H7 (cell line): ENCODE measurements at regions not wholly inside any gene's neighbourhood (a gene's known extent, or its start where the extent isn't known, plus 50 kb on each side); places are given as distances from the start of the nearest gene placed in this dataset.

ENCODE experiments used
- DNase-seq: peaks from one replicate; pipeline ENCODE4 v3.0.0; 2012
- H3K27me3 ChIP-seq: 2 replicates; pipeline ENCODE4 v1.6.0; 2011; ENCODE audit warnings: mild to moderate bottlenecking, low read length; ENCODE audit not compliant: control insufficient read depth, insufficient read depth
- H3K36me3 ChIP-seq: replicated peaks from 2 replicates; pipeline ENCODE4 v1.5.1; 2011; ENCODE audit warnings: low read length; ENCODE audit not compliant: control insufficient read depth, insufficient read depth
- H3K4me3 ChIP-seq: 2 replicates; pipeline ENCODE4 v1.5.1; 2011; ENCODE audit warnings: low read depth, mild to moderate bottlenecking, control low read depth, low read length, moderate library complexity; ENCODE audit not compliant: insufficient read depth

GRCh38 chr5:107263387-107264018, 407.2 kb downstream of the EFNA5 start:
- no peaks in the 10 kb centered on the region for H3K36me3 ChIP-seq
- DNase-seq = no peak
- no peak overlapping the region for H3K4me3 ChIP-seq
- no peaks in the 10 kb centered on the region for H3K27me3 ChIP-seq

DNA sequence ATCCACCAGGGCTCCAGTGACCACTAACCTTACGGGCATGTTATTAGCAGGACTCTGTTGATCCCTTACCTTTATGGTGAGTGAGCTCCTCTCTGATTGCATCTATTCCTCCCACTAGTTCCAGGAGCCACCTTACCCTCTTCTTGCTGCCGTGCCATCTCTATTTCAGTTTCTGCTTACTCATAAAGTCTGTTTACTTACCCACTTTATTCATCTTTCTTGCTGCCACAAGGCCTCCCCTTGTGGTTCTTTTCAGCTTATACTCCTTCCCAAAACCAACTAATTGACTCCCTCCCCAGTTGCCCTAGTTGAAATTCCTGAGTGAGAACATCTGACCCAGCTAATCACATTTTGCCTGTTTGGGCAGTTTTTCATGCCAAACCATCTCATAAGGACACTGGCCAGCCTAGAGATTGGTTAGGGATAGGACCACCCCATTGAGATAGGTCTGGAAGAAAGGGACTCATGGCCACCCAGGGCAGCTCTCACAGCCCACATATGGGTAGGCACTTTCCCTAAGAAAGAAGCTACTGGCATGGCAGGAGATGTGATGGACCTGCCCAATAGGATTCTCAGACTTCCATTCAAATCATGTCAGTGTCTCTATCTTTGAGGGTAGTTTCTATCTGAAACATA, 412.7 kb downstream of the EFNA5 start:
- Histone ChIP-seq H3K36me3 (no peaks in the 10 kb centered on the region), H3K4me3 (no peak overlapping the region), H3K27me3 (no peaks in the 10 kb centered on the region)
- DNase-seq = no peak

DNA sequence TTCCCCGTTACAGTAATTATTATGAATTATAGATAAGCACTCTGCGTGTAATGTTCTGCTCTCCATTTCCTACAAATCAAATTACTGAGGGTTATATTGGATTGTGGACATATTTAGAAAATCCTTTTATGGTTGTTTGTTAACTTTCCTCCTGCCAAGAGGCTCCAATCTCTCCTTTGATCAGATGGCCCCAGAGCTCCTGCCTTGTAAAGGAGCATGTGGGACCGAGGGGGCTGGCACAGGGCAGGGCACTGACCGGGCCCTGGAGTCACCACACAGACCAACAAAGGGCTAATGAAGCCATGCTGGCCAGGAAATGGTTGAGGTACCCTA, 415.9 kb downstream of the EFNA5 start:
- Histone ChIP-seq H3K36me3 (no peaks in the 10 kb centered on the region), H3K4me3 (no peak overlapping the region), H3K27me3 (no peaks in the 10 kb centered on the region)
- DNase-seq = no peak

- H3K27me3 ChIP-seq = no peaks in the 10 kb centered on the region
- no peaks in the 10 kb centered on the region for H3K36me3 ChIP-seq
- DNase-seq = no peak
- no peak overlapping the region for H3K4me3 ChIP-seq
These were observed 416.4 kb downstream of the EFNA5 start for GRCh38 chr5:107254214-107254901.

- Histone ChIP-seq H3K4me3 (no peak overlapping the region), H3K27me3 (no peaks in the 10 kb centered on the region), H3K36me3 (no peaks in the 10 kb centered on the region)
- DNase-seq = no peak
These were observed 417.5 kb downstream of the EFNA5 start for GRCh38 chr5:107253246-107253645.

DNA sequence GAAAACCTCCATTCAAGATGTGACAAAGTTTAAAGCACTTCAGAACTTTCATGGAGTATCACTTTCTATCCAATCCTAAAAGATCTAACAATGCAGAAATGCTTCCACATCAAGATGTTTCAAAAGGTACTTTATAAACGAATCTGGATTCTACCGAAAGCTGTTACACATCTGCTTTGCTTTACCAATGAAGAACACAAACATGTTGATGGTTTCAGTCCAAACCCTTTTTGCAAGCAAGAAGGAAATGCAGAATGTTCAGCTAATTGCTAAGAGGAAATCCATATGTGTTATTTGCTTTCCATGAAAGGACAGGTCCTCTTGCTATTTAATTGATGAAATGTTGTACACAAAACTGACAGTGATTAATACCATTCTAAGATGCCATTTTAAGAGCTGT, 419.6 kb downstream of the EFNA5 start:
- Histone ChIP-seq H3K27me3 (no peaks in the 10 kb centered on the region), H3K36me3 (no peaks in the 10 kb centered on the region), H3K4me3 (no peak overlapping the region)
- no peak for DNase-seq

DNA sequence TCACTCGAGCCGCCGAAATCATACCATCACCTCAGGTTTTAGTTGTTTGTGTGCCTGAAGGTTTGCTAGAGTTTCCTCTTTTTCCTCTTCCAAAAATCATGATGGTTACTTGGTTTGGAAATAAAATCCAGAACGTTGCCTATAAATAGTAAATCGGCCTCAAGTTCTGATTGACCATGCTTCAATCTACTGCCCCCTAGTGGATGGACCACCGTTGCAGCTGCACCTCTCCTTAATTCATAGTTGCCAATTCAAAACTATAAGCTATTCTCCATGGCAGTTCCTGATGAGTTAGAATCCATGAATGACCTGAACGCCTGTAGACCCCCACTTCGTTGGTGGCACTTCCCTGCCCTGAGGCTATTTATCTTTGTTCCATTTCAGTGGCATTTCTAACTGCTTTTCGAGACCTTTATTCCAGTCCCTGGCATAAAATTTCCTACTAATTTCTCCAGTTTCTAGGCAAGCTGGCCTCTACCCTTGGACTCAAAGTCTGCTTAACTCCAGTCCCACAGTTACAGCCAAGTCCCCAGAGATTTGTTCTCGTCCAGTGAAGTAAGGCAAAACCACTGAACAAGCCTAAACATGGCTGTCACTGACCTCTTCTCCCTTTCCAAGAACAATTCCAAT, 422.6 kb downstream of the EFNA5 start:
- Histone ChIP-seq H3K27me3 (no peaks in the 10 kb centered on the region), H3K36me3 (no peaks in the 10 kb centered on the region)

GRCh38 chr5:107247427-107247826, 423.3 kb downstream of the EFNA5 start:
- Histone ChIP-seq H3K36me3 (no peaks in the 10 kb centered on the region), H3K27me3 (no peaks in the 10 kb centered on the region), H3K4me3 (no peak overlapping the region)
- no peak for DNase-seq

More for the DNA sequence above, 422.6 kb downstream of the EFNA5 start:
- peak; percentile 48 for DNase-seq
- no peak overlapping the region for H3K4me3 ChIP-seq

DNA sequence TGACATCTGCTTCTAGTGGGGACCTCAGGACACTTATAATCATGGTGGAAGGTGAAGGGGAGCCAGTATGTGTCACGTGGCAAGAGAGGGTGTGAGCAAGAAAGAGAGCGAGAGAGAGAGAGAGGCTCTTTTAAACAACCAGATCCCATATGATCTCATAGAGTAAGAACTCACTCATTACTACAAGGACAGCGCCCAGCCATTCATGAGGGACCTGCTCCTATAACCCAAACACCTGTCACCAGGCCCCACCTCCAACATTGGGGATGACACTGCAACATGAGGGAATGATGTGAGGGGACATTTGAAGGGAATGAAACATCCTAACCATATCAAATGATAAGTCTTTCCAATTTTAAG, 427.5 kb downstream of the EFNA5 start:
- no peak for DNase-seq
- H3K36me3 ChIP-seq = no peaks in the 10 kb centered on the region
- no peak overlapping the region for H3K4me3 ChIP-seq
- H3K27me3 ChIP-seq = no peaks in the 10 kb centered on the region

DNA sequence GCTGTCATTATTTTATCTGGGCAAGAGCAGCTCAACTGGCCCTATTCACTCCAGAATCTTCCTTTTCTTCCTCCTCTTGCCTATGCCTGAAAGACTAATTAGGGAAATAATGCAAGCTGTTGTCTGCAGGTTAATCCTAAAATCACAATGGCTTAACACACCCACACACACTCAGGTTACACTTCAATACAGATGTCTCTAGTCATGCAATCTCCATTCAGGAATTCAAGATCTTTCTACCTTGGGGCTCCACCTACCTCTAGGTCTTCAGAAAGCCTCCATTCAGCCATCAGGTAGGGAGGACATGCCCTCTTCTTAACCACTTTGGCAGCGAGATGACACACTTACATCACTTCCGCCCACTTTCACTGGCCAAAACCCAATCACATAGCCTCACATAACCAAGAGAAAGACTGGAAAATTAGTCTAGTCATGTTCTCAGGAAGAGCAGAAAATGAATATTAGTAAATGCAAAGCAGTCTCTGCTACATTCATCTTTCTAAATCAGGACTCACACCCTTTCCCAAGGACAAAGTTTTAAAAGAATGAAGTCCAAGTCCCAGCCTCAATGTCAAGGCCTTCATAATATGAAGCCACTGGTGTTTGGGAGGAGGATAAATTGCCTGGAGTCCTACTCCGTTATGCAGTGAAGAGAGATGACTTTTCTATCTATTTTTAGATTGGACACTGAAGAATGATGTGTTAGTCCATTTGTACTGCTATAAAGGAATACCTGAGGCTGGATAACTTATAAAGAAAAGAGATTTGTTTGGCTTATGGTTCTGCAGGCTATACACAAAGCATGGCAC, 428.1 kb downstream of the EFNA5 start:
- no peaks in the 10 kb centered on the region for H3K27me3 ChIP-seq
- H3K4me3 ChIP-seq = no peak overlapping the region
- DNase-seq = no peak
- H3K36me3 ChIP-seq = no peaks in the 10 kb centered on the region

DNA sequence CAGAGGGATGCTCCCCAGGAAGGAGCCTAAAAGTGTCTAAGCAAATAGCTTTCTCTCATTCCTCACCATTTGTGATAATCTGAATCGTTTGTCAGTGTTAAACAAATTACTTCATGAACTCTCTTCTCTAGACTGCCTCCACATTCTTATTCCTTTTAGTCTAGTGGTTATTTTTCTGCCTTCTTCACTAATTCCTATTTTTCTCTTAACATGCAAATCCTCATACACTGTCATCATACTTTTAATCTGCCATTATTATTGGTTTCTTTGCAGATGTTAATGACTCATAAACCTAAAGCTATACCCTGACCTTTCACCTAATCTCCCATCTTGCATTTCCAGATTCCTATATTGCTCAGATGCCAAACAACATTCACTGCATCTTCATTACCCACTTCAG, 428.9 kb downstream of the EFNA5 start:
- H3K4me3 ChIP-seq = no peak overlapping the region
- DNase-seq = no peak
- no peaks in the 10 kb centered on the region for H3K36me3 ChIP-seq
- H3K27me3 ChIP-seq = no peaks in the 10 kb centered on the region

DNA sequence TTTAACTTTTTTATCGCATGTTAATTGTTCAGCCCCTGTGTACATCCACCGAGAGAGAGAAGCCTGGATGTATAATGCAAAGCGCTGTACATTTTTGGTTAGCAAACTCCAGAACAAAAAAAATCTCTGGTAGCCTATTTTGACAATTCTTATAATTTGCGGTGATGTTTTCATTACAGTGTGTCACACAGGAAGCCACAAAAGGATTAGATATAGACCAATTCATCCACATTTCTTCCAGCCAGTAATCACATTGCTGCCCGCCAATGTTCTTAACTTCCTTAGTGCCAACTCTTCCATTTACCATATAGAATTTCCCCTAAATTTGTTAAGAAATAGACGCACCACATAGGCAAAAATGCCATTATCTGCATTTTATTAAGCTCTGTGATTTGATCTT, 435.6 kb downstream of the EFNA5 start:
- no peak for DNase-seq
- no peak overlapping the region for H3K4me3 ChIP-seq
- H3K36me3 ChIP-seq = no peaks in the 10 kb centered on the region
- no peaks in the 10 kb centered on the region for H3K27me3 ChIP-seq

DNA sequence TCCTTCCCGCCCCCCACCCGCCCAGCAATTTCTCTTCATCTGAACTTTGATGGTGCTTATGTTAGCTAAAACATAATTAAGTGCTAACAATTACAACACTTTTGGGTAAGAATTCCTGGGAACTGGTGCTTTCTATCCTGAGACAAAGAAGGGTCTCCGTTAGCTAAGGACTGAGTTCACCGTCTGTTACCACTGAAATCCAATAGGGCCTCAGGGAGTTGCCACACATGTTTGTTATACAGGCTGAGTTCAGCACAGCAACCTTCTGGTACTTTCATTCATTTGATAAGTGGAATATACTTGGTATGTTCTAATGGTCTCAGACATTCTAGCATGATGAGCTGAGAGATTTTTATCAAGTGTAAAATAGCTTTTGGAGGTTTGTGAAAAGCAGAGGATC, 437.9 kb downstream of the EFNA5 start:
- no peaks in the 10 kb centered on the region for H3K27me3 ChIP-seq
- DNase-seq = no peak
- no peak overlapping the region for H3K4me3 ChIP-seq
- H3K36me3 ChIP-seq = no peaks in the 10 kb centered on the region

- Histone ChIP-seq H3K27me3 (no peaks in the 10 kb centered on the region), H3K36me3 (no peaks in the 10 kb centered on the region), H3K4me3 (no peak overlapping the region)
- DNase-seq = no peak
These were observed 438.4 kb downstream of the EFNA5 start for GRCh38 chr5:107232293-107232692.
